PC-9 (cell line): ENCODE measurements at regions not wholly inside any gene's neighbourhood (a gene's known extent, or its start where the extent isn't known, plus 50 kb on each side); places are given as distances from the start of the nearest gene placed in this dataset.
A peak's percentile ranks its signal among the peaks of the same experiment; 100 is the strongest.

Experiments
- BruUV-seq: library from RNA; stranded (reverse); fragments of 400-500 nt; replicated peaks from 2 replicates; lab custom pipeline; 2021; lab: Mats Ljungman, UMichigan
- CTCF ChIA-PET: fragments of 300-600 bp; sonication (Branson Sonifier 250); formaldehyde crosslinking; loops from one replicate; lab custom pipeline; 2022; ENCODE audit warnings: antibody characterized with exemption; lab: Charles Lee
- POLR2A ChIA-PET: fragments of 300-600 bp; sonication (Branson Sonifier 250); formaldehyde crosslinking; loops from one replicate; lab custom pipeline; 2022; ENCODE audit warnings: antibody characterized with exemption; ENCODE audit not compliant: unreplicated experiment; lab: Charles Lee
- DNase-seq, 2 experiments: peaks; one replicate each; pipeline versions ENCODE4 v3.0.0 to v3.0.0-alpha.2; 2015 to 2022; ENCODE audit warnings: mixed read lengths in 1 of 2
- H2AFZ ChIP-seq: fragments of 200-600 bp; sonication (generic); 2 replicates; pipeline ENCODE4 v1.8.1; 2017; ENCODE audit warnings: antibody characterized with exemption
- H3F3A ChIP-seq: fragments of 200-600 bp; sonication (generic); 2 replicates; pipeline ENCODE4 v1.8.1; 2017; ENCODE audit warnings: antibody characterized with exemption, mild to moderate bottlenecking, low read depth; ENCODE audit not compliant: insufficient read depth
- H3K27ac ChIP-seq: fragments of 200-600 bp; sonication (generic); 2 replicates; pipeline ENCODE4 v1.6.1; 2016; ENCODE audit warnings: mixed run types
- H3K27me3 ChIP-seq: fragments of 200-600 bp; sonication (generic); 2 replicates; pipeline ENCODE4 v1.6.1; 2016; ENCODE audit warnings: low read depth, mixed run types; ENCODE audit not compliant: insufficient read depth
- H3K36me3 ChIP-seq: fragments of 200-600 bp; sonication (generic); 2 replicates; pipeline ENCODE4 v1.6.1; 2016; ENCODE audit warnings: low read depth, mixed run types
- H3K4me1 ChIP-seq: fragments of 200-600 bp; sonication (generic); replicated peaks from 2 replicates; pipeline ENCODE4 v1.6.1; 2016; ENCODE audit warnings: mixed run types; ENCODE audit not compliant: insufficient read depth
- H3K4me2 ChIP-seq: fragments of 200-600 bp; sonication (generic); 2 replicates; pipeline ENCODE4 v1.6.1; 2017; ENCODE audit warnings: mixed run types
- H3K4me3 ChIP-seq: fragments of 200-600 bp; sonication (generic); 2 replicates; pipeline ENCODE4 v1.6.1; 2016; ENCODE audit warnings: mixed run types
- H3K79me2 ChIP-seq: fragments of 200-600 bp; sonication (generic); 2 replicates; pipeline ENCODE4 v1.6.1; 2017; ENCODE audit warnings: low read depth, mixed run types
- H3K9me2 ChIP-seq: fragments of 200-600 bp; sonication (generic); 2 replicates; pipeline ENCODE4 v1.8.1; 2017; ENCODE audit warnings: mild to moderate bottlenecking; ENCODE audit not compliant: insufficient read depth
- H3K9me3 ChIP-seq: fragments of 200-600 bp; sonication (generic); 2 replicates; pipeline ENCODE4 v1.8.1; 2016; ENCODE audit warnings: low read depth; ENCODE audit not compliant: insufficient read depth
- H4K20me1 ChIP-seq: fragments of 200-600 bp; sonication (generic); 2 replicates; pipeline ENCODE4 v1.8.1; 2017; ENCODE audit not compliant: insufficient read depth
- EZH2 ChIP-seq: fragments of 200-600 bp; sonication (generic); IDR thresholded peaks from 2 replicates; pipeline ENCODE4 v1.8.0; 2017; ENCODE audit warnings: antibody characterized with exemption, low read depth
- intact Hi-C: fragments of 100-400 bp; cut with micrococcal nuclease; formaldehyde crosslinking; loops from one replicate; pipeline ENCODE4 v1.10.0; 2022; ENCODE audit not compliant: unreplicated experiment
- TF ChIP-seq, protein P1 (sequence below): fragments of 200-600 bp; sonication (generic); conservative IDR thresholded peaks from 2 replicates; pipeline ENCODE4 v1.6.1; 2017; ENCODE audit warnings: mixed run types, antibody characterized with exemption, mild to moderate bottlenecking, moderate library complexity

GRCh38 chr7:121541457-121541856 lies 145.3 kb upstream of the FAM3C start:
- no peak overlapping the region for H3K27ac ChIP-seq
- ChIA-PET POLR2A (no interaction called here), CTCF (no interaction called here)
- intact Hi-C loops, result no loop called here
- no peaks in the 10 kb centered on the region for H3K9me2 ChIP-seq
- no peak overlapping the region for H2AFZ ChIP-seq
- no peaks in the 10 kb centered on the region for H4K20me1 ChIP-seq
- peaks cover 26% of the 10 kb centered on the region for H3F3A ChIP-seq
- H3K36me3 ChIP-seq, result 0 out of 2 replicates have a peak, but pooled peaks cover 12% of the 10 kb centered on the region
- peaks cover 51% of the 10 kb centered on the region for H3K9me3 ChIP-seq
- H3K4me2 ChIP-seq, result no peak overlapping the region
- peaks cover 21% of the 10 kb centered on the region for H3K4me1 ChIP-seq
- BruUV-seq, result no TSS peak
- DNase-seq, result no peak
- TF ChIP-seq EZH2, result no peak
- TF ChIP-seq, protein P1, sequence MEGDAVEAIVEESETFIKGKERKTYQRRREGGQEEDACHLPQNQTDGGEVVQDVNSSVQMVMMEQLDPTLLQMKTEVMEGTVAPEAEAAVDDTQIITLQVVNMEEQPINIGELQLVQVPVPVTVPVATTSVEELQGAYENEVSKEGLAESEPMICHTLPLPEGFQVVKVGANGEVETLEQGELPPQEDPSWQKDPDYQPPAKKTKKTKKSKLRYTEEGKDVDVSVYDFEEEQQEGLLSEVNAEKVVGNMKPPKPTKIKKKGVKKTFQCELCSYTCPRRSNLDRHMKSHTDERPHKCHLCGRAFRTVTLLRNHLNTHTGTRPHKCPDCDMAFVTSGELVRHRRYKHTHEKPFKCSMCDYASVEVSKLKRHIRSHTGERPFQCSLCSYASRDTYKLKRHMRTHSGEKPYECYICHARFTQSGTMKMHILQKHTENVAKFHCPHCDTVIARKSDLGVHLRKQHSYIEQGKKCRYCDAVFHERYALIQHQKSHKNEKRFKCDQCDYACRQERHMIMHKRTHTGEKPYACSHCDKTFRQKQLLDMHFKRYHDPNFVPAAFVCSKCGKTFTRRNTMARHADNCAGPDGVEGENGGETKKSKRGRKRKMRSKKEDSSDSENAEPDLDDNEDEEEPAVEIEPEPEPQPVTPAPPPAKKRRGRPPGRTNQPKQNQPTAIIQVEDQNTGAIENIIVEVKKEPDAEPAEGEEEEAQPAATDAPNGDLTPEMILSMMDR, result no peak
- H3K79me2 ChIP-seq, result no peaks in the 10 kb centered on the region
- no peak overlapping the region for H3K4me3 ChIP-seq
- no peaks in the 10 kb centered on the region for H3K27me3 ChIP-seq

DNA sequence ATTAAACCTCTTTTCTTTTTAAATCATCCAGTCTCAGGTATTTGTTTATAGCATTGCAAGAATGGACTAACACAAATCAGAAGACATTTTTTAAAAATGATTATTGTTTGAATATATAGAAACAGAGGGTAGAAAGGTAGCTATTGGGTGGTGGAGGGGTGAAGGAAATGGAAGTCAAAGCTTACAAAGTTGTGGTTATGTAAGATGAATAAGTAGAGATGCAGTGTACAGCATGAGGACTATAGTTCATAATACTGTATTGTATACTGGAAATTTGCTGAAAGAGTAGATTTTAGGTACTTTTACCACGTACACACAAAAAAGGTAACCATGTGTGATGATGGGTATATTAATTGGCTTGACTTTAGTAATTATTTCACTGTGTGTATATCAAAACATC lies 144.0 kb upstream of the FAM3C start:
- no peak overlapping the region for H3K27ac ChIP-seq
- TF ChIP-seq EZH2, result no peak
- TF ChIP-seq, protein P1, result no peak
- H3K27me3 ChIP-seq, result no peaks in the 10 kb centered on the region
- H3K9me2 ChIP-seq, result no peaks in the 10 kb centered on the region
- no peak overlapping the region for H3K4me3 ChIP-seq
- H3K9me3 ChIP-seq, result peaks cover 42% of the 10 kb centered on the region
- H3K4me1 ChIP-seq, result peaks cover 18% of the 10 kb centered on the region
- DNase-seq, result no peak
- BruUV-seq, result no TSS peak
- no peaks in the 10 kb centered on the region for H3K79me2 ChIP-seq
- no peak overlapping the region for H3K4me2 ChIP-seq
- POLR2A ChIA-PET, result no interaction called here
- CTCF ChIA-PET, result no interaction called here
- intact Hi-C loops, result no loop called here
- H3F3A ChIP-seq, result peaks cover 18% of the 10 kb centered on the region
- no peak overlapping the region for H2AFZ ChIP-seq
- H3K36me3 ChIP-seq, result 0 out of 2 replicates have a peak, but pooled peaks cover 7% of the 10 kb centered on the region
- no peaks in the 10 kb centered on the region for H4K20me1 ChIP-seq

DNA sequence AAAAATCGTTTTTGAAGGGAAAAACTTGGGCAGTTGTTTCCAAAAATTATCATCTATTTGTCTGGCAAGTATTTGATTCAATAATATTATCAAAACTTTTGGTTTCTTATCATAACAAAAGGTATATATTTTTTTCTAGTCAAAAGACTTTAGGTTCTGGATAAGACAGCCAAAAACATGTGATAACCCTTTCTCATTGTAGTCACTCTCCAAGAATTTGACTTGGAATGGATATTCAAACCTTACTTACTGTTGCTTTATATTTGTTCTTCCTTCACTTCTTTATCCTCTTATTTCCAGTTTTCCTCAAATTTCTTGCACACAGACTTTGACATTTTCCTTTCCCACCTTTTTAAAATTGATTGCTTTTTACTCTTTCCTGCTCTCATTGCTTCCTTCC lies 140.9 kb upstream of the FAM3C start:
- Histone ChIP-seq H3K79me2 (no peaks in the 10 kb centered on the region), H3K4me1 (no peaks in the 10 kb centered on the region), H4K20me1 (no peaks in the 10 kb centered on the region), H3K36me3 (no peaks in the 10 kb centered on the region), H3K9me2 (no peaks in the 10 kb centered on the region), H3K9me3 (peaks cover 41% of the 10 kb centered on the region), H3K27ac (no peak overlapping the region), H3F3A (peaks cover under 1% of the 10 kb centered on the region; the same call in 1 of the 2 replicates), H3K27me3 (no peaks in the 10 kb centered on the region), H3K4me3 (no peak overlapping the region), H3K4me2 (no peak overlapping the region), H2AFZ (0 out of 2 replicates have a peak overlapping the region, but pooled peaks have one; percentile 43)
- ChIA-PET CTCF (no interaction called here), POLR2A (no interaction called here)
- TF ChIP-seq, protein P1, result no peak
- TF ChIP-seq EZH2, result no peak
- DNase-seq, result no peak
- intact Hi-C loops, result no loop called here
- no TSS peak for BruUV-seq
